Effector memory CD8-positive, alpha-beta T cell (primary cell): ENCODE measurements at regions not wholly inside any gene's neighbourhood (a gene's known extent, or its start where the extent isn't known, plus 50 kb on each side); places are given as distances from the start of the nearest gene placed in this dataset.
"Not testable (repeated sequence)": the region's sequence is repeated elsewhere in the genome, so short reads cannot be mapped to it uniquely, and the experiment has no call there.

Source experiments
- ATAC-seq: fragments of 150-1000 bp; cut with Tn5 transposase; replicated peaks from 2 replicates; pipeline ENCODE4 v1.10.0; 2021; ENCODE audit warnings: mild to moderate bottlenecking, moderate library complexity
- DNase-seq, 3 experiments: peaks; one replicate each; pipeline ENCODE4 v3.0.0; 2021
- H3K27ac Mint-ChIP-seq, 2 donors: one replicate each; pipeline ENCODE4 v1.8.0; 2022; ENCODE audit warnings: mild to moderate bottlenecking in 2 of 2, mixed read lengths in 2 of 2, moderate library complexity in 2 of 2
- H3K27me3 Mint-ChIP-seq, 2 donors: one replicate each; pipeline ENCODE4 v1.8.0; 2022; ENCODE audit warnings: mixed read lengths in 2 of 2
- H3K36me3 Mint-ChIP-seq: one replicate; pipeline ENCODE4 v1.8.0; 2022; ENCODE audit warnings: mild to moderate bottlenecking, moderate library complexity, mixed read lengths; ENCODE audit not compliant: insufficient read depth
- H3K4me1 Mint-ChIP-seq, 2 donors: one replicate each; pipeline ENCODE4 v1.8.0; 2022; ENCODE audit warnings: low read depth in 2 of 2, mixed read lengths in 2 of 2
- H3K4me3 Mint-ChIP-seq, 2 donors: one replicate each; pipeline ENCODE4 v1.8.0; 2022; ENCODE audit warnings: mild to moderate bottlenecking in 2 of 2, mixed read lengths in 2 of 2, moderate library complexity in 2 of 2
- H3K9me3 Mint-ChIP-seq, 2 donors: one replicate each; pipeline ENCODE4 v1.8.0; 2022; ENCODE audit warnings: mixed read lengths in 2 of 2

GRCh38 chr2:150824118-150824517 lies 336.7 kb upstream of the RND3 start:
- no peak for DNase-seq
- no peaks in the 10 kb centered on the region for H3K27me3 Mint-ChIP-seq

GRCh38 chr2:150817422-150817821 lies 330.0 kb upstream of the RND3 start:
- H3K9me3 Mint-ChIP-seq: peaks cover 0 to 5% of the 10 kb centered on the region in 2 donors
- H3K4me3 Mint-ChIP-seq: no peak overlapping the region
- ATAC-seq (no peak), DNase-seq (no peak)
- no peaks in the 10 kb centered on the region for H3K4me1 Mint-ChIP-seq
- H3K27me3 Mint-ChIP-seq: no peaks in the 10 kb centered on the region
- no peak overlapping the region for H3K27ac Mint-ChIP-seq
- H3K36me3 Mint-ChIP-seq: no peaks in the 10 kb centered on the region

More at GRCh38 chr2:150824118-150824517, 336.7 kb upstream of the RND3 start:
- no peaks in the 10 kb centered on the region for H3K4me1 Mint-ChIP-seq
- H3K4me3 Mint-ChIP-seq: no peak overlapping the region
- ATAC-seq: no peak
- no peak overlapping the region for H3K27ac Mint-ChIP-seq
- H3K36me3 Mint-ChIP-seq: no peaks in the 10 kb centered on the region
- H3K9me3 Mint-ChIP-seq: peaks cover 0 to 8% of the 10 kb centered on the region in 2 donors

- no peaks in the 10 kb centered on the region for H3K4me1 Mint-ChIP-seq
Measured at GRCh38 chr2:150812664-150813367, 325.3 kb upstream of the RND3 start.

GRCh38 chr2:150812066-150812465 lies 324.6 kb upstream of the RND3 start:
- Mint-ChIP-seq H3K4me3 (no peak overlapping the region), H3K36me3 (no peaks in the 10 kb centered on the region), H3K9me3 (no peaks in the 10 kb centered on the region), H3K4me1 (no peaks in the 10 kb centered on the region), H3K27ac (no peak overlapping the region), H3K27me3 (no peaks in the 10 kb centered on the region)
- no peak for DNase-seq
- ATAC-seq: no peak

More at GRCh38 chr2:150812664-150813367, 325.3 kb upstream of the RND3 start:
- Mint-ChIP-seq H3K4me3 (no peak overlapping the region), H3K36me3 (no peaks in the 10 kb centered on the region), H3K27me3 (no peaks in the 10 kb centered on the region), H3K9me3 (no peaks in the 10 kb centered on the region), H3K27ac (no peak overlapping the region)
- ATAC-seq: no peak
- no peak for DNase-seq

- Mint-ChIP-seq H3K36me3 (no peaks in the 10 kb centered on the region), H3K4me1 (no peaks in the 10 kb centered on the region)
- no peak for DNase-seq
Measured at GRCh38 chr2:150811259-150811855, 323.9 kb upstream of the RND3 start.

GRCh38 chr2:150809103-150809502 lies 321.6 kb upstream of the RND3 start:
- peaks cover 0 to 4% of the 10 kb centered on the region in 2 donors for H3K9me3 Mint-ChIP-seq
- no peak for DNase-seq
- no peak overlapping the region for H3K4me3 Mint-ChIP-seq
- H3K36me3 Mint-ChIP-seq: no peaks in the 10 kb centered on the region
- no peak for ATAC-seq
- no peaks in the 10 kb centered on the region for H3K4me1 Mint-ChIP-seq
- H3K27me3 Mint-ChIP-seq: no peaks in the 10 kb centered on the region
- H3K27ac Mint-ChIP-seq: no peak overlapping the region

More at GRCh38 chr2:150811259-150811855, 323.9 kb upstream of the RND3 start:
- no peaks in the 10 kb centered on the region for H3K9me3 Mint-ChIP-seq
- H3K27ac Mint-ChIP-seq: no peak overlapping the region
- no peak for ATAC-seq
- H3K27me3 Mint-ChIP-seq: no peaks in the 10 kb centered on the region
- H3K4me3 Mint-ChIP-seq: no peak overlapping the region

- peaks cover 7% of the 10 kb centered on the region in 2 donors for H3K9me3 Mint-ChIP-seq
- no peak overlapping the region for H3K27ac Mint-ChIP-seq
- no peaks in the 10 kb centered on the region for H3K4me1 Mint-ChIP-seq
- DNase-seq (no peak), ATAC-seq (no peak)
- no peaks in the 10 kb centered on the region for H3K36me3 Mint-ChIP-seq
- no peak overlapping the region for H3K4me3 Mint-ChIP-seq
- no peaks in the 10 kb centered on the region for H3K27me3 Mint-ChIP-seq
Measured at GRCh38 chr2:150806336-150806735, 318.9 kb upstream of the RND3 start.

- Mint-ChIP-seq H3K9me3 (peaks cover 7 to 8% of the 10 kb centered on the region in 2 donors), H3K27me3 (no peaks in the 10 kb centered on the region), H3K27ac (no peak overlapping the region), H3K36me3 (no peaks in the 10 kb centered on the region), H3K4me3 (no peak overlapping the region), H3K4me1 (no peaks in the 10 kb centered on the region)
- ATAC-seq (no peak), DNase-seq (no peak)
Measured at GRCh38 chr2:150803689-150804398, 316.4 kb upstream of the RND3 start.

- Mint-ChIP-seq H3K36me3 (no peaks in the 10 kb centered on the region), H3K27ac (no peak overlapping the region), H3K9me3 (peaks cover 7 to 8% of the 10 kb centered on the region in 2 donors), H3K4me1 (no peaks in the 10 kb centered on the region), H3K4me3 (no peak overlapping the region), H3K27me3 (no peaks in the 10 kb centered on the region)
- DNase-seq: no peak
- no peak for ATAC-seq
Measured at GRCh38 chr2:150802635-150803034, 315.2 kb upstream of the RND3 start.

- not testable (repeated sequence) for H3K27ac Mint-ChIP-seq, ATAC-seq, H3K4me3 Mint-ChIP-seq, H3K27me3 Mint-ChIP-seq, H3K36me3 Mint-ChIP-seq, H3K4me1 Mint-ChIP-seq, H3K9me3 Mint-ChIP-seq, DNase-seq
Measured at GRCh38 chr2:150796236-150796635, 308.8 kb upstream of the RND3 start.

- H3K9me3 Mint-ChIP-seq: peaks cover 5 to 6% of the 10 kb centered on the region in 2 donors
- no peaks in the 10 kb centered on the region for H3K36me3 Mint-ChIP-seq
- no peak overlapping the region for H3K4me3 Mint-ChIP-seq
- no peaks in the 10 kb centered on the region for H3K4me1 Mint-ChIP-seq
- H3K27ac Mint-ChIP-seq: no peak overlapping the region
- H3K27me3 Mint-ChIP-seq: no peaks in the 10 kb centered on the region
- DNase-seq: no peak
- no peak for ATAC-seq
Measured at GRCh38 chr2:150792780-150793300, 305.4 kb upstream of the RND3 start.

- no peaks in the 10 kb centered on the region for H3K4me1 Mint-ChIP-seq
- DNase-seq (no peak), ATAC-seq (no peak)
- no peaks in the 10 kb centered on the region for H3K36me3 Mint-ChIP-seq
- H3K27me3 Mint-ChIP-seq: no peaks in the 10 kb centered on the region
- no peak overlapping the region for H3K27ac Mint-ChIP-seq
- H3K9me3 Mint-ChIP-seq: peaks cover 5 to 6% of the 10 kb centered on the region in 2 donors
- H3K4me3 Mint-ChIP-seq: no peak overlapping the region
Measured at GRCh38 chr2:150791567-150791966, 304.1 kb upstream of the RND3 start.

GRCh38 chr2:150789376-150789905 lies 302.0 kb upstream of the RND3 start:
- no peak overlapping the region for H3K27ac Mint-ChIP-seq
- ATAC-seq: no peak
- peaks cover 5 to 6% of the 10 kb centered on the region in 2 donors for H3K9me3 Mint-ChIP-seq
- DNase-seq: no peak
- H3K27me3 Mint-ChIP-seq: no peaks in the 10 kb centered on the region
- H3K36me3 Mint-ChIP-seq: no peaks in the 10 kb centered on the region
- no peaks in the 10 kb centered on the region for H3K4me1 Mint-ChIP-seq
- no peak overlapping the region for H3K4me3 Mint-ChIP-seq
